ENCODE measurements at regions not wholly inside any gene's neighbourhood (a gene's known extent, or its start where the extent isn't known, plus 50 kb on each side); places are given as distances from the start of the nearest gene placed in this dataset.

DNA sequence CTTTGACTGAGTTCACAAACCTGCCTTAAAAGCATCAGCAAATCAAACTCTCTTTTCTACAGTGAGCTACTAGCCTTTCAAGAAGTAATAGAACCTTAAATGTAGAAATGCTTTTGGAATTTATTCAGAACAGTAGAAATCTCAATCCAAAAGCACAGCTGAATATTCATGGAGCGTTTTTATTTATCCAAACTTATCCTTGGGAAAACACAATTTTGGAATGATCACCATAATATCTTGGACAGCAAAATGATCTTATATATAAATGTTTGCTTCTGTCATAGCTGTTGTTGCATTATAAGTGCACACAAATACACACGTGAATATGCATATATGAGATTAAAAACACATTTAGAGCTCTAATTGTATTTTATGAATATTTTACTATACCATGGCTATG lies 747.3 kb upstream of the PIK3C3 start:
- TF ChIP-seq, protein P1, sequence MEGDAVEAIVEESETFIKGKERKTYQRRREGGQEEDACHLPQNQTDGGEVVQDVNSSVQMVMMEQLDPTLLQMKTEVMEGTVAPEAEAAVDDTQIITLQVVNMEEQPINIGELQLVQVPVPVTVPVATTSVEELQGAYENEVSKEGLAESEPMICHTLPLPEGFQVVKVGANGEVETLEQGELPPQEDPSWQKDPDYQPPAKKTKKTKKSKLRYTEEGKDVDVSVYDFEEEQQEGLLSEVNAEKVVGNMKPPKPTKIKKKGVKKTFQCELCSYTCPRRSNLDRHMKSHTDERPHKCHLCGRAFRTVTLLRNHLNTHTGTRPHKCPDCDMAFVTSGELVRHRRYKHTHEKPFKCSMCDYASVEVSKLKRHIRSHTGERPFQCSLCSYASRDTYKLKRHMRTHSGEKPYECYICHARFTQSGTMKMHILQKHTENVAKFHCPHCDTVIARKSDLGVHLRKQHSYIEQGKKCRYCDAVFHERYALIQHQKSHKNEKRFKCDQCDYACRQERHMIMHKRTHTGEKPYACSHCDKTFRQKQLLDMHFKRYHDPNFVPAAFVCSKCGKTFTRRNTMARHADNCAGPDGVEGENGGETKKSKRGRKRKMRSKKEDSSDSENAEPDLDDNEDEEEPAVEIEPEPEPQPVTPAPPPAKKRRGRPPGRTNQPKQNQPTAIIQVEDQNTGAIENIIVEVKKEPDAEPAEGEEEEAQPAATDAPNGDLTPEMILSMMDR (IDR thresholded peaks at IDR 0.05), result no peak
- no peak for TF ChIP-seq EZH2 (IDR thresholded peaks at IDR 0.05)
- no peak for TF ChIP-seq EZH2phosphoT487 (IDR thresholded peaks at IDR 0.05)
